H1 (cell line): ENCODE measurements at regions not wholly inside any gene's neighbourhood (a gene's known extent, or its start where the extent isn't known, plus 50 kb on each side); places are given as distances from the start of the nearest gene placed in this dataset.

Source experiments
- CTCF ChIA-PET: fragments of 300-600 bp; sonication (Branson Sonifier 250); formaldehyde crosslinking; loops from one replicate; lab custom pipeline; 2021; ENCODE audit not compliant: partially characterized antibody; lab: Charles Lee
- POLR2A ChIA-PET: fragments of 300-600 bp; sonication (Branson Sonifier 250); formaldehyde crosslinking; loops from one replicate; lab custom pipeline; 2021; ENCODE audit warnings: inconsistent platforms; ENCODE audit not compliant: partially characterized antibody; lab: Charles Lee
- DNase-seq, 2 experiments: peaks; one replicate each; pipeline versions ENCODE4 v3.0.0 to v3.0.0-alpha.2; 2010 to 2022; ENCODE audit warnings: low spot score in 2 of 2, low read depth in 1 of 2, mixed read lengths in 1 of 2
- FAIRE-seq: peaks from 2 replicates; lab custom pipeline; 2011; peaks lifted over from hg19 to GRCh38; lab: Jason Lieb, UNC
- H2AFZ ChIP-seq: 2 replicates; pipeline ENCODE4 v1.8.1; 2012; ENCODE audit warnings: low read length, inconsistent platforms
- H2AK5ac ChIP-seq: 2 replicates; pipeline ENCODE4 v1.6.1; 2013; ENCODE audit warnings: low read depth, low read length
- H2BK120ac ChIP-seq: replicated peaks from 2 replicates; pipeline ENCODE3; 2013; ENCODE audit warnings: low read depth, low read length, inconsistent platforms
- H2BK12ac ChIP-seq: 2 replicates; pipeline ENCODE4 v1.6.1; 2013; ENCODE audit warnings: low read depth, low read length
- H2BK15ac ChIP-seq: 2 replicates; pipeline ENCODE4 v1.6.1; 2013; ENCODE audit warnings: low read length
- H2BK20ac ChIP-seq: 2 replicates; pipeline ENCODE4 v1.6.1; 2013; ENCODE audit warnings: low read length
- H2BK5ac ChIP-seq: 2 replicates; pipeline ENCODE4 v1.6.1; 2013; ENCODE audit warnings: low read depth, low read length
- H3K14ac ChIP-seq: 2 replicates; pipeline ENCODE4 v1.6.1; 2013; ENCODE audit warnings: inconsistent platforms; ENCODE audit not compliant: insufficient read length
- H3K18ac ChIP-seq: 2 replicates; pipeline ENCODE4 v1.6.1; 2013; ENCODE audit warnings: low read length; ENCODE audit errors: extremely low read depth
- H3K23ac ChIP-seq: 2 replicates; pipeline ENCODE4 v1.6.1; 2013; ENCODE audit warnings: inconsistent platforms; ENCODE audit not compliant: insufficient read length
- H3K23me2 ChIP-seq: 2 replicates; pipeline ENCODE4 v1.6.1; 2013; ENCODE audit warnings: low read depth, low read length
- H3K27ac ChIP-seq: 2 replicates; pipeline ENCODE4 v1.6.1; 2011; ENCODE audit warnings: low read depth, low read length, inconsistent platforms
- H3K27me3 ChIP-seq, 4 experiments: replicated peaks in 1 of 4; 1 replicate in 1 of 4; 2 replicates in 3 of 4; pipeline versions ENCODE4 v1.6.1 to v1.8.1; 2011 to 2013; ENCODE audit warnings: low read length in 3 of 4, mild to moderate bottlenecking in 3 of 4, inconsistent platforms in 2 of 4, mixed read lengths in 2 of 4, moderate library complexity in 1 of 4; ENCODE audit not compliant: control insufficient read depth in 3 of 4, insufficient read depth in 3 of 4; ENCODE audit errors: extremely low read depth in 1 of 4
- H3K36me3 ChIP-seq, 4 experiments: 2 replicates each; pipeline versions ENCODE4 v1.6.1 to v1.8.1; 2011 to 2013; ENCODE audit warnings: mild to moderate bottlenecking in 4 of 4, low read length in 3 of 4, moderate library complexity in 2 of 4, control low read depth in 1 of 4, inconsistent platforms in 1 of 4; ENCODE audit not compliant: insufficient read depth in 4 of 4, control insufficient read depth in 2 of 4
- H3K4ac ChIP-seq: replicated peaks from 2 replicates; pipeline ENCODE3; 2013; ENCODE audit warnings: low read length, low read depth, mixed read lengths, inconsistent platforms; ENCODE audit not compliant: insufficient read length
- H3K4me1 ChIP-seq, 4 experiments: replicated peaks in 1 of 4; 1 replicate in 1 of 4; 2 replicates in 3 of 4; pipeline versions ENCODE4 v1.6.1 to v1.8.1; 2011 to 2013; ENCODE audit warnings: low read length in 3 of 4, inconsistent platforms in 2 of 4, mixed read lengths in 1 of 4; ENCODE audit not compliant: insufficient read depth in 4 of 4, control insufficient read depth in 3 of 4
- H3K4me2 ChIP-seq, 2 experiments: 2 replicates each; pipeline versions ENCODE4 v1.6.1 to v1.8.1; 2011 to 2013; ENCODE audit warnings: low read depth in 2 of 2, low read length in 2 of 2, control low read depth in 1 of 2, inconsistent platforms in 1 of 2, mild to moderate bottlenecking in 1 of 2; ENCODE audit not compliant: insufficient read depth in 1 of 2
- H3K4me3 ChIP-seq, 4 experiments: fragments of 200-600, 300-600 bp in 1 of 4; sonication (generic), shearing (Covaris generic), sonication (Bioruptor Twin) in 1 of 4; 2 replicates each; pipeline versions ENCODE4 v1.5.1 to v1.8.1; 2011 to 2016; ENCODE audit warnings: low read length in 4 of 4, low read depth in 3 of 4, control low read depth in 2 of 4, inconsistent platforms in 2 of 4, mild to moderate bottlenecking in 2 of 4, mixed read lengths in 1 of 4, moderate library complexity in 1 of 4; ENCODE audit not compliant: insufficient read depth in 2 of 4; ENCODE audit errors: extremely low read depth in 1 of 4
- H3K56ac ChIP-seq: replicated peaks from 2 replicates; pipeline ENCODE3; 2013; ENCODE audit warnings: low read depth, mild to moderate bottlenecking, mixed read lengths, low read length, inconsistent platforms; ENCODE audit not compliant: insufficient read length
- H3K79me1 ChIP-seq: 2 replicates; pipeline ENCODE4 v1.6.1; 2013; ENCODE audit warnings: low read depth, low read length, control low read depth
- H3K79me2 ChIP-seq, 2 experiments: 2 replicates each; pipeline versions ENCODE4 v1.6.1 to v1.8.1; 2012 to 2013; ENCODE audit warnings: low read length in 2 of 2, mild to moderate bottlenecking in 2 of 2, inconsistent platforms in 1 of 2; ENCODE audit not compliant: insufficient read depth in 2 of 2, control insufficient read depth in 1 of 2
- H3K9ac ChIP-seq, 4 experiments: replicated peaks in 1 of 4; 1 replicate in 1 of 4; 2 replicates in 3 of 4; pipeline versions ENCODE4 v1.6.1 to v1.8.1; 2011 to 2013; ENCODE audit warnings: low read depth in 3 of 4, low read length in 3 of 4, control low read depth in 2 of 4, mild to moderate bottlenecking in 2 of 4, moderate library complexity in 2 of 4, inconsistent platforms in 1 of 4; ENCODE audit errors: extremely low read depth in 1 of 4
- H3K9me3 ChIP-seq, 2 experiments: 2 replicates each; pipeline versions ENCODE4 v1.6.1 to v1.8.1; 2012 to 2013; ENCODE audit warnings: mild to moderate bottlenecking in 2 of 2, moderate library complexity in 2 of 2, control low read depth in 1 of 2, inconsistent platforms in 1 of 2, low read depth in 1 of 2, low read length in 1 of 2, mixed read lengths in 1 of 2; ENCODE audit not compliant: insufficient read depth in 2 of 2
- H4K20me1 ChIP-seq, 2 experiments: replicated peaks in 1 of 2; 2 replicates each; pipeline versions ENCODE3 to v1.8.1; 2011 to 2013; ENCODE audit warnings: inconsistent platforms in 2 of 2, low read length in 2 of 2, mild to moderate bottlenecking in 1 of 2; ENCODE audit not compliant: insufficient read depth in 2 of 2, control insufficient read depth in 1 of 2
- H4K5ac ChIP-seq: 2 replicates; pipeline ENCODE4 v1.6.1; 2013; ENCODE audit warnings: low read length, low read depth, mixed read lengths, inconsistent platforms; ENCODE audit not compliant: insufficient read length
- H4K8ac ChIP-seq: 2 replicates; pipeline ENCODE4 v1.8.0; 2013; ENCODE audit warnings: mild to moderate bottlenecking, moderate library complexity, low read length, inconsistent platforms; ENCODE audit not compliant: insufficient read depth; ENCODE audit errors: extremely low read depth
- H4K91ac ChIP-seq: replicated peaks from 2 replicates; pipeline ENCODE3; 2013; ENCODE audit warnings: low read length, mixed read lengths, inconsistent platforms; ENCODE audit not compliant: insufficient read length
- BCL11A ChIP-seq, 2 experiments: IDR thresholded peaks; one replicate each; pipeline ENCODE4 v1.6.1; 2011; ENCODE audit warnings: low read depth in 2 of 2, low read length in 2 of 2, mild to moderate bottlenecking in 2 of 2
- POLR2AphosphoS5 ChIP-seq: IDR thresholded peaks from 2 replicates; pipeline ENCODE4 v1.6.1; 2011; ENCODE audit warnings: low read depth, low read length
- SP2 ChIP-seq: IDR thresholded peaks from 2 replicates; pipeline ENCODE4 v1.6.1; 2012; ENCODE audit warnings: mild to moderate bottlenecking, low read length, inconsistent platforms
- SUZ12 ChIP-seq: fragments of 200-600 bp; sonication (generic); IDR thresholded peaks from 2 replicates; pipeline ENCODE4 v1.6.1; 2012; ENCODE audit warnings: mild to moderate bottlenecking, inconsistent platforms, low read length, moderate library complexity, mixed read lengths
- WGBS, 2 experiments: shearing (Covaris generic) in 1 of 2; methylation state at CpG; one replicate each; pipeline versions ENCODE4 v1.1.6 to v1.1.7; 2013 to 2015; ENCODE audit warnings: low lambda C conversion rate in 2 of 2, mixed read lengths in 2 of 2, inconsistent platforms in 1 of 2, low coverage in 1 of 2, missing lambda C conversion rate in 1 of 2; ENCODE audit not compliant: insufficient replicate concordance in 2 of 2, insufficient coverage in 1 of 2, insufficient read length in 1 of 2; ENCODE audit errors: extremely low coverage in 1 of 2, missing lambda C conversion rate in 1 of 2; 5-methylcytosine and 5-hydroxymethylcytosine counted together

DNA sequence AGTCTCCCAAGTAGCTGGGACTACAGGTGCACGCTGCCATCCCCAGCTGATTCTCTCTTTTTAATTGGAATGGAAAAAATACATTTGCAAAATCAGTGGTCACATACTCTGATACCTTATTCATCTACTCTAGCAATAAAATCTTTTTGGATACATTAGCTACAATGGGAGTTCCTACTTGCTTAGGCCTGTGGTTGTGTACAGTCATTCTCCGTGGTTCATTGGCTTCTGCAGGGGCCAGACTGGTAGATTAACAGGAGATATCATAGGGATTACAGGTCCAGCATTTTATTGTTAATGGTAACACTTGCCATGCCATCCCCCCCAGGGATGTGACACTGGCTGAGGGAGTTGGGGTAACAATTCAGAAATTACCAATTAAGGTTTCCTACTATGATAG is 140.0 kb downstream of the ADAMTS15 start:
- ChIA-PET POLR2A (no interaction called here), CTCF (interaction anchor here (1.0 kb wide), 1 partner anchor 14 kb away, joined by 3 read pairs; no protein-coding TSS in a partner anchor)
- Histone ChIP-seq H3K79me1 (no peaks in the 10 kb centered on the region), H2AFZ (no peak overlapping the region), H2AK5ac (no peak overlapping the region), H3K4me2 (no peak overlapping the region), H3K4me1 (no peaks in the 10 kb centered on the region; a peak in 1 of 7 replicates), H4K8ac (no peak overlapping the region), H2BK12ac (no peak overlapping the region), H3K36me3 (no peaks in the 10 kb centered on the region), H3K23ac (no peak overlapping the region), H2BK20ac (no peak overlapping the region), H4K91ac (no peak overlapping the region), H3K79me2 (no peaks in the 10 kb centered on the region), H3K14ac (no peak overlapping the region), H3K9ac (no peak overlapping the region), H3K4me3 (no peak overlapping the region), H3K23me2 (no peaks in the 10 kb centered on the region), H3K18ac (no peak overlapping the region), H2BK15ac (no peak overlapping the region), H2BK120ac (no peak overlapping the region), H3K9me3 (no peaks in the 10 kb centered on the region), H3K27me3 (no peaks in the 10 kb centered on the region), H3K56ac (no peak overlapping the region), H2BK5ac (no peak overlapping the region), H3K4ac (no peak overlapping the region), H4K20me1 (no peaks in the 10 kb centered on the region), H3K27ac (no peak overlapping the region), H4K5ac (no peak overlapping the region)
- no peak for DNase-seq
- WGBS, 2 experiments, result 90% methylated on average over 2 of the region's 2 CpGs; no CpG with 5 or more reads in 1 of the 2 experiments
- FAIRE-seq, result no peak
- TF ChIP-seq BCL11A (IDR thresholded peaks at IDR 0.05; ENCODE audit: low read depth in 2 of 2, low read length in 2 of 2) (no peak), POLR2AphosphoS5 (no peak), SUZ12 (no peak), SP2 (no peak)
